Ascending aorta (tissue), 2 donors: ENCODE measurements at regions not wholly inside any gene's neighbourhood (a gene's known extent, or its start where the extent isn't known, plus 50 kb on each side); places are given as distances from the start of the nearest gene placed in this dataset.

Experiments
- DNase-seq, 2 donors: peaks; one replicate each; pipeline ENCODE4 v3.0.0-alpha.2; 2019; ENCODE audit warnings: low spot score in 2 of 2
- H3K27ac ChIP-seq, 2 donors: fragments of 200-600 bp; sonication (generic); one replicate each; pipeline ENCODE4 v1.5.1; 2016 to 2017; ENCODE audit warnings: mild to moderate bottlenecking in 1 of 2
- H3K27me3 ChIP-seq: fragments of 200-600 bp; sonication (generic); one replicate; pipeline ENCODE4 v1.5.1; 2017
- H3K36me3 ChIP-seq, 2 donors: fragments of 200-600 bp; sonication (generic); one replicate each; pipeline ENCODE4 v1.5.1; 2016
- H3K4me1 ChIP-seq, 2 donors: fragments of 200-600 bp; sonication (generic); one replicate each; pipeline ENCODE4 v1.5.1; 2016 to 2017; ENCODE audit warnings: mild to moderate bottlenecking in 1 of 2
- H3K4me3 ChIP-seq, 2 donors: fragments of 200-600 bp; sonication (generic); one replicate each; pipeline ENCODE4 v1.5.1; 2016 to 2017; ENCODE audit warnings: mild to moderate bottlenecking in 1 of 2
- H3K9me3 ChIP-seq, 2 donors: fragments of 200-600 bp; sonication (generic); one replicate each; pipeline ENCODE4 v1.5.1; 2016
- CTCF ChIP-seq, 3 experiments: fragments of 200-600 bp in 2 of 3; fragments of 450-650 bp in 1 of 3; sonication (generic) in 2 of 3; IDR thresholded peaks; one replicate each; pipeline ENCODE4 v1.5.1; 2016 to 2019; ENCODE audit warnings: antibody characterized with exemption in 3 of 3, mild to moderate bottlenecking in 1 of 3, moderate library complexity in 1 of 3
- intact Hi-C: fragments of 100-400 bp; cut with DNase I; formaldehyde crosslinking; loops from one replicate; pipeline ENCODE4 v1.15.1; 2023

GRCh38 chr10:2019803-2020202, 282.5 kb upstream of the ADARB2 start:
- TF ChIP-seq CTCF (IDR thresholded peaks at IDR 0.05) = no peak
- H3K4me1 ChIP-seq = no peaks in the 10 kb centered on the region

GRCh38 chr10:2019281-2019680, 282.0 kb upstream of the ADARB2 start:
- no peak for TF ChIP-seq CTCF (IDR thresholded peaks at IDR 0.05)
- Histone ChIP-seq H3K36me3 (no peaks in the 10 kb centered on the region), H3K27ac (no peak overlapping the region), H3K27me3 (no peaks in the 10 kb centered on the region), H3K4me3 (no peak overlapping the region), H3K4me1 (no peaks in the 10 kb centered on the region), H3K9me3 (no peaks in the 10 kb centered on the region)
- DNase-seq = no peak
- intact Hi-C loops = no loop called here

More at GRCh38 chr10:2019803-2020202, 282.5 kb upstream of the ADARB2 start:
- H3K27ac ChIP-seq = no peak overlapping the region
- H3K4me3 ChIP-seq = no peak overlapping the region
- DNase-seq = no peak
- intact Hi-C loops = no loop called here
- no peaks in the 10 kb centered on the region for H3K36me3 ChIP-seq
- H3K9me3 ChIP-seq = no peaks in the 10 kb centered on the region
- no peaks in the 10 kb centered on the region for H3K27me3 ChIP-seq

- TF ChIP-seq CTCF (IDR thresholded peaks at IDR 0.05) = no peak
- no peaks in the 10 kb centered on the region for H3K9me3 ChIP-seq
- no peak overlapping the region for H3K4me3 ChIP-seq
- no peaks in the 10 kb centered on the region for H3K36me3 ChIP-seq
- no peak for DNase-seq
- no peaks in the 10 kb centered on the region for H3K27me3 ChIP-seq
- H3K27ac ChIP-seq = no peak overlapping the region
- intact Hi-C loops = no loop called here
- no peaks in the 10 kb centered on the region for H3K4me1 ChIP-seq
These were observed 277.2 kb upstream of the ADARB2 start for GRCh38 chr10:2014541-2014940.

GRCh38 chr10:2012209-2012608, 274.9 kb upstream of the ADARB2 start:
- Histone ChIP-seq H3K27ac (no peak overlapping the region), H3K27me3 (no peaks in the 10 kb centered on the region), H3K4me1 (no peaks in the 10 kb centered on the region), H3K36me3 (no peaks in the 10 kb centered on the region), H3K9me3 (no peaks in the 10 kb centered on the region), H3K4me3 (no peak overlapping the region)
- TF ChIP-seq CTCF (IDR thresholded peaks at IDR 0.05) = no peak
- no peak for DNase-seq
- intact Hi-C loops = no loop called here

GRCh38 chr10:2011106-2011716, 273.9 kb upstream of the ADARB2 start:
- Histone ChIP-seq H3K4me3 (no peak overlapping the region), H3K9me3 (no peaks in the 10 kb centered on the region), H3K27me3 (no peaks in the 10 kb centered on the region), H3K36me3 (no peaks in the 10 kb centered on the region), H3K4me1 (no peaks in the 10 kb centered on the region), H3K27ac (no peak overlapping the region)
- intact Hi-C loops = no loop called here
- DNase-seq = no peak
- TF ChIP-seq CTCF (IDR thresholded peaks at IDR 0.05) = no peak

GRCh38 chr10:2005546-2005945, 268.2 kb upstream of the ADARB2 start:
- Histone ChIP-seq H3K9me3 (no peaks in the 10 kb centered on the region), H3K36me3 (no peaks in the 10 kb centered on the region), H3K4me3 (no peak overlapping the region), H3K4me1 (no peaks in the 10 kb centered on the region), H3K27ac (no peak overlapping the region), H3K27me3 (no peaks in the 10 kb centered on the region)
- TF ChIP-seq CTCF (IDR thresholded peaks at IDR 0.05) = no peak
- DNase-seq = no peak
- intact Hi-C loops = no loop called here
